SJSA1 (cell line): ENCODE measurements at regions not wholly inside any gene's neighbourhood (a gene's known extent, or its start where the extent isn't known, plus 50 kb on each side); places are given as distances from the start of the nearest gene placed in this dataset.
A peak's percentile ranks its signal among the peaks of the same experiment; 100 is the strongest.

Source experiments
- DNase-seq, 2 experiments: peaks; one replicate each; pipeline ENCODE4 v3.0.0-alpha.2; 2015 to 2020; ENCODE audit warnings: low spot score in 2 of 2, low read depth in 1 of 2
- H3K27ac ChIP-seq: fragments of 250-450 bp; sonication (Bioruptor Pico); 2 replicates; pipeline ENCODE4 v1.5.1; 2020; ENCODE audit warnings: mild to moderate bottlenecking, moderate library complexity
- H3K27me3 ChIP-seq: fragments of 250-450 bp; sonication (Bioruptor Pico); replicated peaks from 2 replicates; pipeline ENCODE4 v1.5.1; 2020; ENCODE audit warnings: mild to moderate bottlenecking, moderate library complexity
- H3K36me3 ChIP-seq: fragments of 250-450 bp; sonication (Bioruptor Pico); 2 replicates; pipeline ENCODE4 v1.5.1; 2020; ENCODE audit warnings: mild to moderate bottlenecking
- H3K4me1 ChIP-seq: fragments of 250-450 bp; sonication (Bioruptor Pico); replicated peaks from 2 replicates; pipeline ENCODE4 v1.6.1; 2021; ENCODE audit warnings: mild to moderate bottlenecking
- H3K4me3 ChIP-seq: fragments of 250-450 bp; sonication (Bioruptor Pico); 2 replicates; pipeline ENCODE4 v1.5.1; 2020; ENCODE audit warnings: mild to moderate bottlenecking
- H3K9me3 ChIP-seq: fragments of 250-450 bp; sonication (Bioruptor Pico); replicated peaks from 2 replicates; pipeline ENCODE4 v1.5.1; 2020; ENCODE audit warnings: mild to moderate bottlenecking

DNA sequence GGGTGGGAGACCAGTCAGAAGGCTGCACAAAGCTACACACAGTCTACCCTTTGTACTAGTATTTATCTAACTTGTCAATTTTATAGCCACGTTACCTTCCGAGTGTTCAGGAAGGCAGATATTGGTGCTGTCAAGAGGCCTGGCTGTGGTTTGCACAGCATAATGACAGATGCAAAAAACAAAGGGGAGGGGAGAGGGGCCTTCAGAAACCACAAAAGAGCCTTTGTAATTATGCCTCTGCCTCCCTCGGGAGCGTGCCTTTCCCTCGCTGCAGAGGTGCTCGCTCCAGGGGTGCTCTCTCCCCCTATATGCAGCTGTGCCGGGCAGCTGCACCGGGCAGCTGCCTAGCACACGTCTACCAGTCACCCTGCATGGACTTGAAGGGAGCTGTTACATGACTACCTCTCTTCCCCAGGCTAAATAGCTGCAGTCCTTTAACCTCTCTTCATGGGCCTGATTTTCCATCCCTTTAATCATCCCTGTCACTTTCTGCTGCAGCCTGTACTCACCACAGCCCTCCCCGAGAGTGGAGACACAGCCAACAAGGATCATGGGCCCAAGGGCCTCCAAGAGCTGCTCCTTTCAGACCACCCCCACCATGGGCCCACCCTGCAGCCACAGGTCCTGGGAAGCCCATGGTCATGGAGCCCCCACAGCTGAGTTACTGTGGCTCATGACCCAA, 168.4 kb upstream of the PKDCC start:
- H3K9me3 ChIP-seq = no peaks in the 10 kb centered on the region
- no peaks in the 10 kb centered on the region for H3K27me3 ChIP-seq
- no peak overlapping the region for H3K4me3 ChIP-seq
- no peaks in the 10 kb centered on the region for H3K36me3 ChIP-seq
- no peak for DNase-seq
- peaks cover 19% of the 10 kb centered on the region for H3K4me1 ChIP-seq
- no peak overlapping the region for H3K27ac ChIP-seq

DNA sequence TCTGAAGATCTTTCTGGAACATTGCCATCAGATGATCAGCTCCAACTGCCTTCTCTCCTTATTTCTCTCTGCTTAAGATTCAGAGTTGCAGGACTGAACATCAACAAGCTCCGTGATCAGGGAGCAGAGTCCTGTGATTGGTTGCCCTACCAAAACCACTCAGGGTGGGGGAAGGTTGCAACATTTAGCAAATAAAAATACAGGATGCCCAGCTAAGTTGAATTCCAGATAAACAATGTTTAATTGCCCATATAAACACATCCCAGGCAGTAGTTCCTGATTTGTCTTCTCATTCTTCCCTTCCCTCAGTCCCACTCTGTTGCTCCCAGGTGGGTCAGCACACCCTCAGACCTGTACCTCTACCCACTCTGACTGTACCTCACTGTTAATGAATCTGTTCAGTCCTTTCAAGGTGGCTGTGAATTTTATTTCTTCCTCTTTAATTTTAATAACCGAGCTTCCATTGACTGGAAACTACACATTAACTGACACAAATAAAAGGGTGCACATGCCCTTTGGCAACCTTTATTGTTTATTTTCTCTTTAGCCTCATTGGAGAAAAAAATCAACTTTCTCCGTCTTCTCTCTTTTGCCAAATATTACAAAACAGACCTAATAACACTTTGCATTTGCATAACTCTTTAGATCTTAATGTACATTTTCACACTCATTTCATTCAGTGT, 167.1 kb upstream of the PKDCC start:
- Histone ChIP-seq H3K27ac (no peak overlapping the region), H3K4me1 (peaks cover 19% of the 10 kb centered on the region), H3K9me3 (no peaks in the 10 kb centered on the region), H3K4me3 (no peak overlapping the region), H3K36me3 (no peaks in the 10 kb centered on the region), H3K27me3 (no peaks in the 10 kb centered on the region)
- DNase-seq = no peak

DNA sequence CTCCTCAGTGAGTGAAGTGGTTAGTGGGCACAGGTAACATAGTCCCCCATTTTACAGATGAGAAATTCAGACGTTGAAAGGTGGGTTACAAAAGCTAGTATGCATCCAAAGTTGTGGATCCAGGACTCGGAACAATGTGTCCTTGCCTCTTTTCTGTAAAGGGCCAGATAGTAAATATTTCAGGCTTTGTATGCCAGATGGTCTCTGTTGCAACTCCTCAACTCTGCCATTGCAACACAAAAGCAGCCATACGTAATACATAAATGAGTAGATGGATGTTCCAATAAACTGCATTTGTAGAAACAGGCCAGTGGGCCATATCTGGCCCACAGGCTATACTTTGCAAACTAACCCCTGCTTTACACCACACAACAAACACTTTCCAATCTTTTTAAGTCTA, 166.6 kb upstream of the PKDCC start:
- no peak for DNase-seq
- Histone ChIP-seq H3K9me3 (no peaks in the 10 kb centered on the region), H3K36me3 (no peaks in the 10 kb centered on the region), H3K27ac (no peak overlapping the region), H3K4me3 (no peak overlapping the region), H3K4me1 (peaks cover 19% of the 10 kb centered on the region), H3K27me3 (no peaks in the 10 kb centered on the region)

DNA sequence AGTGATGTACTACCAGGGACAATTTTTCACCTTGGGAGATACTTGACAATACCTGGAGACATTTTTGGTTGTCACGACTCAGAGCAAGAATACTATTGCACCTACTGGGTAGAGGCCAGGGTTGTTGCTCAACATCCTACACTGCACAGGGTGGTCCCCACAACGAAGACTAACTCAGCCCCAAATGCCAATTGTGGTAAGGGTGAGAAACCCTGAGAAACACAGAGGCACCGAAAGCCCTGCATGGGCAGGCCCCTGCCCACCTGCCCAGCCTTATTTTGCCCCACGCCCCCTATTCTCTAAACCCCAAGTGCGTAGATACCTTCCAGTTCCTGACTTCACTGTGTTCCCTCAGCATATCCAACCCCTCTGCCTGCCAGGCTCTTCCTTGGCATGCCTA, 163.1 kb upstream of the PKDCC start:
- Histone ChIP-seq H3K4me1 (peaks cover 16% of the 10 kb centered on the region), H3K9me3 (no peaks in the 10 kb centered on the region), H3K36me3 (no peaks in the 10 kb centered on the region), H3K27me3 (no peaks in the 10 kb centered on the region), H3K4me3 (no peak overlapping the region), H3K27ac (no peak overlapping the region)
- DNase-seq = no peak

DNA sequence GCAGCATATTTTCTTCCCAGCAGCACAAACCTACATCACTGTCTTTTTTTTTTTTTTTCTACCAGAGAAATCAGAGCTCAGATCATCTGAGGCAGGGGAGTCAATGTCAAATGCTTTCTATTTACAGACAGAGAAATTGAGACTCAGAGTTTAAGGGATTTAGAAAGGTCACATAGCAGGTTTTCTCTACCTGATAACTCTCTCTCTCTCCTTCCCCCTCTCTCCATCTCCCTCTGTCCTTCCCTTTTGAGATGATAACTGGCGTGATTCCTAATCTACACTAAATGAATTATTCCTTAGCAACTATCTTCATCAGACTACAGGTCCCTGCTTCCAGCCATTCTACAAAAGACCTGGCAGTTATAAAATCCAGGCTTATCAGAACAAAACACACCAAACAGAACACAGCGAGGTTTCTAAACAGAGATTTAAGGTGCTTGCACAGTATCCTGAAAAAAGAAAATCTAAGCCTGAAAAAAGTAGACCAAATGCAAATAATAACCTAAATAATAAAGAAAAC, 161.6 kb upstream of the PKDCC start:
- H3K27me3 ChIP-seq = no peaks in the 10 kb centered on the region
- H3K9me3 ChIP-seq = no peaks in the 10 kb centered on the region
- H3K27ac ChIP-seq = no peak overlapping the region
- H3K4me3 ChIP-seq = no peak overlapping the region
- no peak for DNase-seq
- H3K4me1 ChIP-seq = peaks cover 4% of the 10 kb centered on the region
- no peaks in the 10 kb centered on the region for H3K36me3 ChIP-seq

DNA sequence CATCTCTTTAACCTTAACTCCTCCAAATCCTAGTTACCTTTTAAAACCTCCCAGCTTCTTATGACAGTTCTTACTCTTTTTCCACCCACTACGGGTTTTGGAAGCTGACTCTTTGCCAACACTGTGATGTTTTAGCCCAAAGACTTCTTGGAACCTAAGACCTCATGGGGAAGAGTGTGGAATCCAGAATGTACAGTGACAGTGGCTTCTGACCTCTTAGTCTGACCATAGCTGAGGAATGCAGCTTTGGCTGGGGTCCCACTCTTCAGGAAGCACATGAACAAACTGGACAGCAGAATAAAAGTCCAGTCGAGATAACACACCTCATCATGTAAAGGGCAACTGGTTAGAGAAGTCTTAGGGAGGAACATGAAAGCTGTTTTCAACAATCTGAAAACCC, 161.1 kb upstream of the PKDCC start:
- no peak for DNase-seq
- Histone ChIP-seq H3K9me3 (no peaks in the 10 kb centered on the region), H3K27me3 (no peaks in the 10 kb centered on the region), H3K4me3 (no peak overlapping the region), H3K4me1 (peaks cover 4% of the 10 kb centered on the region), H3K36me3 (no peaks in the 10 kb centered on the region), H3K27ac (no peak overlapping the region)

DNA sequence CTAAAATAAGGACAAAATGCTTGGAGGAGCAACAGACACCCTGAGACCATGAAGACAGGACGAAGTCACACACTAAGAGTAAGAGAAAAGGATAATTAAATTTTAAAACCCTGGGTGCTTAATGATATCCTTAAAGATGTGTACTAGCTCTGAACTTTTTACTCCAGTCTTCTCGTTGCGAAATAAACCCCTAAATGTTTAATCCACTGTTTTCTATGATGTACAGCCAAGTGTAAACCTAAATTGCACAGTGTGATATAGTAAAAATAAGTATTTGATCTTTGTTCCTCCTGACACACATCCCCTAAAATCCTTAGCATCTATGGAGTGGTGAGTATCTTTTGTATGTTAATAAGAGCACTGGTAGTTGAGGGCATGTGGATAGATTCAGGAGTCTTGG, 157.5 kb upstream of the PKDCC start:
- H3K9me3 ChIP-seq = no peaks in the 10 kb centered on the region
- no peaks in the 10 kb centered on the region for H3K36me3 ChIP-seq
- H3K4me3 ChIP-seq = no peak overlapping the region
- DNase-seq = no peak
- H3K27me3 ChIP-seq = no peaks in the 10 kb centered on the region
- peaks cover 4% of the 10 kb centered on the region for H3K4me1 ChIP-seq
- no peak overlapping the region for H3K27ac ChIP-seq

DNA sequence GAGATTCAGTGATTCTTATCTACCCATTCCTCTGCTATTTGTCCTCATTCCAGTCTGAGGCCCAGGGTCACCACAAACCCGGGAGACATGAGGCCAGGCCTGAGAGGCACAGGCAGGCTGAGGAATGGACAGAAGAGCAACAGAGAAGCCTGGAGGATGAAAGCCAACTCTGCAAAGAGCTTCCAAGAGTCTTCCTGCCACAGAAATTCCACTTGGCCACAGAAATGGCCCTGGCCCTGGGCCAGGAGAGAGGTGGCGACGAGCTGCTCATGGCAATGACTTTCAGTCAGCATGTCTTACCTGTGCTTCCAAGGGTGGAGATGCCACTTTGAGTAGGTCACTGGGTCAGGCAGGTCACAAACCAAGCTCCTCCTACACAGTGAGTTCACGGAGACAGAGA, 155.3 kb upstream of the PKDCC start:
- Histone ChIP-seq H3K27ac (no peak overlapping the region), H3K27me3 (no peaks in the 10 kb centered on the region), H3K36me3 (no peaks in the 10 kb centered on the region), H3K4me3 (no peak overlapping the region), H3K4me1 (no peaks in the 10 kb centered on the region), H3K9me3 (no peaks in the 10 kb centered on the region)
- DNase-seq = no peak

DNA sequence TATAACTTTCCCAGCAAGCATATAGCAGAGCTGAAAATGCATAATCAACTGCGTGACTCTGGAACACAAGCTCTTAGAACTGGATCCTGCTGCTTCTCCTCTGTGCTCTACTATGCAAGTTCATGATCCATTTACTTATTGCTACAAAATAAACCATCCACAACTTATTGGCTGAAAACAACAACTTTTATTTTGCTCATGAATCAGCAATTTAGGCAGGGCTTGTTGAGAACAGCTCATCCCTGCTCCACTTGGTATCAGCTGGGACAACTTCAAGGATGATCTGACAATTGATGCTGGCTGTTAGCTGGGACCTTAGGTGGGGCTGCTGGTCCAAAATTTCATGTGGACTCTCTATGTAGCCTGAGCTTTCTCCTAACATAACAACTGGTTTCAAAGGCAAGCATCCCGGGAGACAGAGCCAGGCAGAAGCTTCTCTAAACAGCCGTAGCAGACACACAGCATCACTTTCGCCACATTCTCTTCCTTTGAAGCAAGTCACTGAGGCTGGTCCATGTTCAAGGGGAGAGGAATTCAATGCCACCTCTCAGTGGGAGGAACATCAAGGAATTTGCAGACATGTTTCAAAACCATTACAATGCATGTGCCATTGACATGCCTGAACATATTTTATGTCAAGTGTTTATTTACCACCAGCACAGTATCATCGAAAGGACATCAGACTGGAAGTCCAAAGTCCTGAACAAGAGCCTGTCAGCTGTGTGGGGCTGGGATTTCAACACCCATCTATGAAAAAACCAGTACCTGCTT, 153.1 kb upstream of the PKDCC start:
- DNase-seq = no peak
- no peaks in the 10 kb centered on the region for H3K9me3 ChIP-seq
- peaks cover 18% of the 10 kb centered on the region for H3K4me1 ChIP-seq
- H3K4me3 ChIP-seq = no peak overlapping the region
- H3K36me3 ChIP-seq = no peaks in the 10 kb centered on the region
- H3K27ac ChIP-seq = no peak overlapping the region
- H3K27me3 ChIP-seq = no peaks in the 10 kb centered on the region

DNA sequence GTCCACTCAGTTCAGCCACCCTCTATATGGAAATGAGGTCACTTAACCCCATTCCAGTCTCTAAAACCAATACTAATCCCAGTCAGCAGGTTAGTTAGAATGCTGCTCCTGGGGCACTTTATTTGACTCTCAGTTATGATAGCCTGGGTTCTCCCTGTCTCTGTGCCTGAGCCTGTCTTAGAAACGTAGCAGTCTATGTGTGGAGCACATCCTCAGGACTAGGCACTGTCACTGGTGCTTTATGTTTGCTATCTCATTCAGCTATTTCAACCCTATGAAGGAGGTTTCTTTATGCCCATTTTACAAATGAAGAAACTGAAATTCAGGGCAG, 152.5 kb upstream of the PKDCC start:
- no peak overlapping the region for H3K27ac ChIP-seq
- no peak overlapping the region for H3K4me3 ChIP-seq
- no peaks in the 10 kb centered on the region for H3K9me3 ChIP-seq
- no peak for DNase-seq
- no peaks in the 10 kb centered on the region for H3K27me3 ChIP-seq
- no peaks in the 10 kb centered on the region for H3K36me3 ChIP-seq
- H3K4me1 ChIP-seq = peaks cover 24% of the 10 kb centered on the region

DNA sequence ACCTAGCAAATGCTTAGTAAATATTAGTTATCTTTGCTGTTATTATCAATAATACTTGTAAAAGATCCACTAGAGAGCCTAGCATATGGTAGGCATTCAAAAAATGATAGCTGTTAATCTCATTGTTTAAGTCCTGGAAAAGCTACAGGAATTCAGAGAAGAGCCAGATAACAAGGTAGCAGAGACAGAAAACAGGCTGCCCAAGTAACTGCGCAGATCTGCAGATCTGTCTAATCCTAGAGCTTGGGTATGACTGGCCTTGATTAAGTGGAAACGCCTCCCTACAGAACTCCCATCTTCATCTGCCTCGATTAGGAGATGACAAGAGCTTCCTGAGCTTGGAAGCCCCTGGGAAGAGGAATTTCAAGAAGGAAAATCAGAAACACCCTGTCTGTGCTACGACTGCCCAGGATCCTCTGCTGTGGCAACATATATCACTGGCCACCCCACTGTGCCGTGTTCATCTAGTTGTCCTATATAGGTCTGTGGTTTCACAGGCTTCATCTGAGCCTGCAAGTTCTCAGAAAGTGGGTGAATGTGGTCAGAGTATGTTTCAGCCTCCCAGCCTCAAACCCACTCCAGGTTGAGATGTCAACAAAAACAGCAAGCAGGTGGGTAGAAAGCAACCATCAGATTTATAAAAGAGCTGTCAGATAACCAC, 151.5 kb upstream of the PKDCC start:
- no peak for DNase-seq
- H3K36me3 ChIP-seq = no peaks in the 10 kb centered on the region
- no peaks in the 10 kb centered on the region for H3K9me3 ChIP-seq
- H3K27ac ChIP-seq = no peak overlapping the region
- H3K27me3 ChIP-seq = no peaks in the 10 kb centered on the region
- H3K4me3 ChIP-seq = no peak overlapping the region
- H3K4me1 ChIP-seq = peaks cover 33% of the 10 kb centered on the region

DNA sequence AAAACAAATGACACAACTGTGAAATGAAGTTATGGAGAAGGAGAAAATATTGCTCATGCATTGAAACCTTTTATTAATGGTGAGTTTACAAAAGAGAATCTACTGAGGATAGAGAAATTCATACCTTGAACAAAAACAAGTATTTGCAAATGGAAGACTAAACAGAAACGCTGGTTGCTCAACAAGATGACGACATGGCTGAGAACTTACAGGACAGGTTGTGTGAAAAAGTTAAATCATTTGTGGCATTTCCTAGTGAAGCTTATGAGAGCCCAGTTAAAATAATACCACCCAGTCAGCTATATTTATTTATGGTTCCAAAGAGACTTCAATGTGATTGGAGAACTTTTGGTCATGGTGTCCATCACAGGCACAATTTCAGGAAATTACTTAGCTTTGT, 148.6 kb upstream of the PKDCC start:
- peak; percentile 58 to 80 for DNase-seq
- no peaks in the 10 kb centered on the region for H3K9me3 ChIP-seq
- H3K4me1 ChIP-seq = peaks cover 51% of the 10 kb centered on the region
- no peak overlapping the region for H3K4me3 ChIP-seq
- no peaks in the 10 kb centered on the region for H3K27me3 ChIP-seq
- H3K36me3 ChIP-seq = no peaks in the 10 kb centered on the region
- H3K27ac ChIP-seq = peak overlapping the region; percentile 55

DNA sequence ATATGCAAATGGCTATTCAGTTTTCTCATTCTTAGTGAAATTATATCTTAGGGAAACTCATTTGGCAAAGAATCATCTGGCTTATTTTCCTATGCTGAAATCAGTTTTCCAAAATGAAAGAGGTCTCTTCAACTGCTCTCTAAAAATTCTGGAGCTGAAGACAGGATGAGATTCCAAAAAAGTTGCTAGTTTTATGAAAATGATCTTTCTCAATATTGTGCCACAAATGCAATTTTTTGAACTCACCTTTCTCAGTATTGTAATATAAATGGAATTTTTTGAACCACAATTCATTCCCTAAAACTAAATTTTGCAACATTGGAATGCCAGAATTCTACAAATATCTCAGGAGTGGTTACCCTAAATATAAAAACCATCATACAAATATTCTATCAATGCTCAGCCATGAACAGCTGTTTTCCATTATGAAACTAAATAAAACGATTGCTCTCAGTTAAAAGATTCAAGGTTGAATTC, 147.7 kb upstream of the PKDCC start:
- no peaks in the 10 kb centered on the region for H3K9me3 ChIP-seq
- H3K27me3 ChIP-seq = no peaks in the 10 kb centered on the region
- H3K4me3 ChIP-seq = no peak overlapping the region
- H3K4me1 ChIP-seq = peaks cover 53% of the 10 kb centered on the region
- DNase-seq = no peak
- H3K36me3 ChIP-seq = no peaks in the 10 kb centered on the region
- H3K27ac ChIP-seq = peak overlapping the region; percentile 55

DNA sequence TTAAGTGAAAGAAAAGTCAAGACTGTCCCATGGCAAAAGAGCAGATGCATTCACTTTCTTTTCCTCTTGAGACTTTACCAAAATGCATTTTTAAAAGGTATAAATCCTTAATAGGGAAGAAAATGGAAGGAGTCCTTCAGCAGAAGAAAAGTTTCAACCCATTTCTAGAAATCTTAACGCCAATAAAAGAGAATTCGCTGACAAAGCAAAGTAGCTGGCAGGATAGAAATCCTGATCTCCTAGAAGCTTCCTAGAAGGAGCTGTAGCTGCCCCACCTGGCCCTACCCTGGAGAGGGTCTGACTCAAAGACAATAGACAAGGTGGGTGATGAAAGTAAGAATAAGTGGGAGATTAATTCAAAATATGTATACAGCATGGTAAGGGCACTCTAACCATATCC, 144.9 kb upstream of the PKDCC start:
- Histone ChIP-seq H3K4me1 (peaks cover 79% of the 10 kb centered on the region), H3K9me3 (no peaks in the 10 kb centered on the region), H3K27ac (no peak overlapping the region), H3K36me3 (no peaks in the 10 kb centered on the region), H3K4me3 (no peak overlapping the region), H3K27me3 (no peaks in the 10 kb centered on the region)
- DNase-seq = no peak
